Astrocyte of the cerebellum (primary cell): ENCODE measurements at regions not wholly inside any gene's neighbourhood (a gene's known extent, or its start where the extent isn't known, plus 50 kb on each side); places are given as distances from the start of the nearest gene placed in this dataset.

Experiments
- DNase-seq: peaks from one replicate; pipeline ENCODE4 v3.0.0-alpha.2; 2011; ENCODE audit warnings: low read depth
- H3K4me3 ChIP-seq: 2 replicates; pipeline ENCODE4 v1.5.1; 2011; ENCODE audit warnings: mild to moderate bottlenecking, low read depth, low read length, moderate library complexity
- in situ Hi-C: cut with HindIII; loops from 2 replicates; pipeline ENCODE4 v1.10.0; 2017; ENCODE audit warnings: low sequenced_read_pairs
- TF ChIP-seq, protein P1 (sequence below): IDR thresholded peaks from 2 replicates; pipeline ENCODE4 v1.5.1; 2012; ENCODE audit warnings: low read length, low read depth, moderate library complexity, mild to moderate bottlenecking; ENCODE audit errors: missing control alignments

DNA sequence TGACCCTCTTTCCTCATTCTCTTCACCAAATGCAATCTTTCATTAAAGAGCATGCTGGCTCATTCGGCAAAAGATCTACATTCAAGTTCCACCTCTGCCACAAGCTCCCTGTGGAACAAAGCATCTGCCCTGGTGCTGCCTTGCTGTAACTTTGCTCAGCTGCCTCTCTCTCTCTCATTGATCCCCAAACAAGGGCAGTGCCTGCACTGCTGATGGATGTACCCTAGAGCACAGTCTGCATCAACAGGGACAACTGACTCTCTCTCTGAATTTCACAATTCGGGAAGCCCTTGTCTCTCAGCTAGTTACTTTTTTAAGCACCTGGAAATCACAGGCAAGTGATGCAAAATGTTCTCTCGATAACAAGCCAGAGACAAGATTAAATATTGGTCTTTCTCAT is 174.0 kb upstream of the DIO2 start:
- in situ Hi-C loops = no loop called here
- no peak for DNase-seq
- TF ChIP-seq, protein P1, sequence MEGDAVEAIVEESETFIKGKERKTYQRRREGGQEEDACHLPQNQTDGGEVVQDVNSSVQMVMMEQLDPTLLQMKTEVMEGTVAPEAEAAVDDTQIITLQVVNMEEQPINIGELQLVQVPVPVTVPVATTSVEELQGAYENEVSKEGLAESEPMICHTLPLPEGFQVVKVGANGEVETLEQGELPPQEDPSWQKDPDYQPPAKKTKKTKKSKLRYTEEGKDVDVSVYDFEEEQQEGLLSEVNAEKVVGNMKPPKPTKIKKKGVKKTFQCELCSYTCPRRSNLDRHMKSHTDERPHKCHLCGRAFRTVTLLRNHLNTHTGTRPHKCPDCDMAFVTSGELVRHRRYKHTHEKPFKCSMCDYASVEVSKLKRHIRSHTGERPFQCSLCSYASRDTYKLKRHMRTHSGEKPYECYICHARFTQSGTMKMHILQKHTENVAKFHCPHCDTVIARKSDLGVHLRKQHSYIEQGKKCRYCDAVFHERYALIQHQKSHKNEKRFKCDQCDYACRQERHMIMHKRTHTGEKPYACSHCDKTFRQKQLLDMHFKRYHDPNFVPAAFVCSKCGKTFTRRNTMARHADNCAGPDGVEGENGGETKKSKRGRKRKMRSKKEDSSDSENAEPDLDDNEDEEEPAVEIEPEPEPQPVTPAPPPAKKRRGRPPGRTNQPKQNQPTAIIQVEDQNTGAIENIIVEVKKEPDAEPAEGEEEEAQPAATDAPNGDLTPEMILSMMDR = no peak
- H3K4me3 ChIP-seq = no peak overlapping the region

DNA sequence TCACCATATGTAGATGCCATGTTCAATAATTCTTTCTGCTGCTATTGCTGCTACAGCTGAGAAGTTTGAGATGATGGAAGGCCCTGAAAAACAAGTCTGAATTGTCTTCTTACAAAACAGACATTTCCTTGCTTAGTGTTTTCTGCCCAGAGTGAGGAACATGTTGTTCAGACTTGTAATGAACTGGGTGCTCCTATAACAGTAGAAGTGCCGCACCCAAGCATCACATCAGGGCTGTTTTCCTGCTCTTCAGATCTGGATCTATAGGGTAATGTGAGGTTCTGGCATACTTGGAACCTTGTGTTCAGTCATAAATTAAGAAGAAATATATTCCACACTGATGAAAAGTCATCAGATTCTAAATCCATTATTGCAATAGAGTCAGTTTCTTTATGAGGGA is 171.9 kb upstream of the DIO2 start:
- no peak for DNase-seq
- TF ChIP-seq, protein P1 = no peak
- H3K4me3 ChIP-seq = no peak overlapping the region
- in situ Hi-C loops = no loop called here

DNA sequence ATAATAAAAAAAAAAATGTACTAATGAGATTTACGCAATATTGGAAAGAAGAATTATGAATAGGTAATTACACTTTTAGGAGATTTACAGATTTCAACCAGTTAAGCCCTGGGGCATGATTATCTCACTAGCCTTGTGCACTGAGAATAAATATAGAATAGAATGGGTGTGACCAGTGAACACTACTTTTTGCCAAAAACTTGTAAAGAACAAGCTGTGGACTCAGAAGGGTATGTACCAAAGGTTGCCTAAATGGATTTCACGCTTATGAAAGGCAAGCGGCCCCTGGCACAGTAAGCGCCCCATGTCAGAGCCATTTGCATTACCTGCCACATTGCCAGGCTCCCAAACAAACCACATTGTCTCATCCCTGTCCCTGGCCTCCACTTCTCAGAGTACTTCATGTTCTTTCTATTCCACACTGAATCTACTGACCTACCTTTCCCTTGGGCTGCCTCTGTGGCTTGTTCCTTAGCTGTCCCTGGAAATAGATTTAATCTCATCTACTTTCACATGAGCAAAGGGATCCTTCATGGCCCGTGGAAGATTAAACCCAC is 170.6 kb upstream of the DIO2 start:
- in situ Hi-C loops = no loop called here
- no peak overlapping the region for H3K4me3 ChIP-seq
- DNase-seq = no peak
- TF ChIP-seq, protein P1 = no peak

DNA sequence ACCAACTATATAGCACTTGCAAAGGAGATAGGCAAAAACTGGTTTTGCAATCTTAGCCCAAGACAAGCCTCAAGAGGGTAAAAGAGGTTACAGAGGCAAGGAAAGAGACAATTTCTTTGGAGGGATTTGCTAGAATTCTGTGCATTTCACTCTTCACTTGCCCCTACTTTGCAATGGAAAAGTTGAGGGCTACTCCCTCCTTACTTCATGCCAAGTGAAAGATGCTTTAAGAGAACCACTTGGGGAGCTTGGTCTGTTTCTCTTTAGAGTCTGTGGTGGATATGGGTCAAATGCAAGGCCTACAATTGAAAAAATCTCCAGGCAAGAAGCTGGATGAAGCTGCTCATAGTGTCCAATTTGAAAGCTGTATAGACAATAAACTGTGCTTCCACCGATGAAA is 167.7 kb upstream of the DIO2 start:
- DNase-seq = no peak
- H3K4me3 ChIP-seq = no peak overlapping the region
- in situ Hi-C loops = no loop called here
- TF ChIP-seq, protein P1 = no peak

DNA sequence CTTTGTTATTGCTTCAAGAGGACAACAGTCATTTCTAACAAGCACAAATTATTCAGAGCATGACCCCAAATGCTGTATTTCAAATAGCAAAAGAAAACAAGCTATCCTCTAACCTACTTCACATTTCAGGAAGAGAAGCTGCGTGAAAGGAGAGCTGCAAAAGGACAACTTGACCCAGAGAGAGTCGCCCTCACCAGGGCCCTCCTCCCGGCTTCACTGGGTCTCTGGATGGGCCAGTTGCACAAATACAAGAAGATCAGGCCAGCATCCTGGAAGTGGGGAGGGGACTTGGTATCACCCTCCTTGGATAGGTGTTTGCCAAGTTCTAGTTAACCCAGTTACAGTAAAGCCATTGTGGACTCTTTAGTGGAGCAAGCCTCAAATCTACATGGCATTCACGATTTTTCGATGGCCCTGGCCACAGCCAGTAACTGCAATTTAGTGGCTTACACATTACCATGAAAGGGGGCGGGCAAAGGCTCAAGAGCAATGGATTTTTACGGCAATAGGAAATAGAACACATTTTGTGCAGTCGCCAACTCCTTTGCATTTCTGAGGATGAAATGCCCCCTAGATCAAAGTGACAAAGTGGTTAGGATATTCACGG is 166.9 kb upstream of the DIO2 start:
- H3K4me3 ChIP-seq = no peak overlapping the region
- in situ Hi-C loops = no loop called here
- no peak for DNase-seq
- TF ChIP-seq, protein P1 = no peak

DNA sequence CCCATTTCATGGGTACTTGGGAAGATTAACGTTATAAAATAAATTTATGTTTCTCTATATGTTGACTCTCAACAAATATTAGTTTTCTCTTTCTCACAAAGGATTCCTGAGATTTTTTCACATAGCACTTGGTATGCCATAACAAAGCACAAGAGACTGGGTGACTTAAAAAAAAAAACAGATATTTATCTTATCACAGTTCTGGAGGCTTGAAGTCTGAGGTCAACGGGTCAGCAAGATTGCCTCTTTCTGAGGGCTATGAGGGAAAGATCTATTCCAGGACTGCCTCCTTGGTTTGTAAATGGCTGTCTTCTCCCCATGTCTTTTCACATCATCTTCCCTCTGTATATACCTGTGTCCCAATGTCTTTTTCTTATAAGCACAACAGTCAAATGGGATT is 153.5 kb upstream of the DIO2 start:
- in situ Hi-C loops = no loop called here
- TF ChIP-seq, protein P1 = no peak
- no peak for DNase-seq
- no peak overlapping the region for H3K4me3 ChIP-seq
